ENCODE measurements at regions not wholly inside any gene's neighbourhood (a gene's known extent, or its start where the extent isn't known, plus 50 kb on each side); places are given as distances from the start of the nearest gene placed in this dataset.
"Not testable (repeated sequence)": the region's sequence is repeated elsewhere in the genome, so short reads cannot be mapped to it uniquely, and the experiment has no call there.

DNA sequence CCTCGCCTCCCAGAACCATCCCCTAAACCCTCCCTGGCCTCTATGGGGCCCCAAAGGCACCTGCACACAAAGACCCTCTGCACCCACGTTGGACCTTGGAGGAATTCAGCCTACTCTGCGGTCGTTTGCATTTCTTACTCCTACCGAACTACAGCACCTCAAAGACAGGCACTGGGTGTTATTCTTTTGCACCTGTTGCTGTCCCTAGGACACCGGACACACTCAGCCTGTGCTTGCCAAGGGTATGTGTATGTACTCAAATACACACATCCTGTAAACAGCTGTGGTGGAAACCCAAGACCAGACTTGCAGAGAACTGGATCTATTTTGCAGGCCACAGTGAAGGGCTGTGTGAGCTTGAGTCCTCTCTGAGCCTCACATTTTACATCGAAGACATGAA is 122.1 kb downstream of the TNFRSF13B start:
- not testable (repeated sequence) for H3K79me2 ChIP-seq (ENCODE audit: control insufficient read depth, insufficient read depth, low read length, poor library complexity); H3K23ac ChIP-seq (ENCODE audit: low read length); H3K27ac ChIP-seq (ENCODE audit: low read depth, low read length); H3K14ac ChIP-seq (ENCODE audit: low read length); H3K4me1 ChIP-seq (ENCODE audit: control insufficient read depth in 1 of 2, insufficient read depth in 2 of 2, low read length in 2 of 2); H3K18ac ChIP-seq (ENCODE audit: low read length); H2AFZ ChIP-seq (ENCODE audit: insufficient read depth, low read length, poor library complexity); DNase-seq; H2BK120ac ChIP-seq (ENCODE audit: insufficient read depth, low read length, poor library complexity); H3K79me1 ChIP-seq (ENCODE audit: low read length); H3K9me3 ChIP-seq (ENCODE audit: insufficient read depth, low read depth, low read length); H3K4ac ChIP-seq (ENCODE audit: low read depth, low read length); H3K27me3 ChIP-seq (ENCODE audit: insufficient read depth, low read length); H2AK5ac ChIP-seq (ENCODE audit: low read length); H3K4me2 ChIP-seq (ENCODE audit: low read length); H4K91ac ChIP-seq (ENCODE audit: low read depth, low read length); H2BK12ac ChIP-seq (ENCODE audit: low read length); H3K36me3 ChIP-seq (ENCODE audit: control insufficient read depth in 1 of 2, insufficient read depth in 2 of 2, low read length in 2 of 2); H2BK5ac ChIP-seq (ENCODE audit: low read depth, low read length, poor library complexity); H3K4me3 ChIP-seq (ENCODE audit: low read depth, low read length); H4K8ac ChIP-seq (ENCODE audit: low read depth, low read length); H3K9ac ChIP-seq (ENCODE audit: low read length); H4K12ac ChIP-seq (ENCODE audit: low read depth, low read length)
- no CpG with 5 or more reads among the region's 7 CpGs for WGBS (ENCODE audit: extremely low coverage, insufficient coverage, insufficient read length)

GRCh38 chr17:16848997-16849396 is 122.9 kb downstream of the TNFRSF13B start:
- no CpG with 5 or more reads among the region's 14 CpGs for WGBS (ENCODE audit: extremely low coverage, insufficient coverage, insufficient read length)

DNA sequence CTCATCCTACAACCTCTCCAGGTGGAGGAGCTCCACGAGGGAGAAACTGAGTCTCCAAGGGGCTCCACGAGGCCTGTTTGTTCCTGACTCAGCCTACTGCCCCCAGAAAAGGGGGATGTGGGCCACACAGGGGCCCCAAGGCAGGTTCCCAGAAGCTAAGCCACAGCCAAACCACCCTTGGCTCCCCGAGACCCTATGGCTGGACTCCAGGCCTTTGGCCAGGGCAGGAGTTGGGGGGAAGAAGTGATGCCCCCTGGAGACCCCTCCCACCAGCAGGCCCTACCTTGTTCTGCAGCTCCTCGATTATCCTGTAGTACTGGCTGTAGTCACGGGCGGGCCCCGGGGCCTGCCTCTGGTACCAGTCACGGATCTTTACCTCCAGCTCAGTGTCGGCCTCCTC is 126.8 kb downstream of the TNFRSF13B start:
- not testable (repeated sequence) for H3K14ac ChIP-seq (ENCODE audit: low read length); H2BK5ac ChIP-seq (ENCODE audit: low read depth, low read length, poor library complexity); H3K79me2 ChIP-seq (ENCODE audit: control insufficient read depth, insufficient read depth, low read length, poor library complexity); H4K91ac ChIP-seq (ENCODE audit: low read depth, low read length); H3K4ac ChIP-seq (ENCODE audit: low read depth, low read length); H3K23ac ChIP-seq (ENCODE audit: low read length); H3K79me1 ChIP-seq (ENCODE audit: low read length); H3K9me3 ChIP-seq (ENCODE audit: insufficient read depth, low read depth, low read length); H2AK5ac ChIP-seq (ENCODE audit: low read length); H3K18ac ChIP-seq (ENCODE audit: low read length); H3K27me3 ChIP-seq (ENCODE audit: insufficient read depth, low read length); H3K4me3 ChIP-seq (ENCODE audit: low read depth, low read length); H4K8ac ChIP-seq (ENCODE audit: low read depth, low read length); H2AFZ ChIP-seq (ENCODE audit: insufficient read depth, low read length, poor library complexity); H3K4me2 ChIP-seq (ENCODE audit: low read length); H3K9ac ChIP-seq (ENCODE audit: low read length); DNase-seq; H2BK120ac ChIP-seq (ENCODE audit: insufficient read depth, low read length, poor library complexity); H3K27ac ChIP-seq (ENCODE audit: low read depth, low read length); H3K36me3 ChIP-seq (ENCODE audit: control insufficient read depth in 1 of 2, insufficient read depth in 2 of 2, low read length in 2 of 2); H4K12ac ChIP-seq (ENCODE audit: low read depth, low read length); H3K4me1 ChIP-seq (ENCODE audit: control insufficient read depth in 1 of 2, insufficient read depth in 2 of 2, low read length in 2 of 2); H2BK12ac ChIP-seq (ENCODE audit: low read length)
- no CpG with 5 or more reads among the region's 9 CpGs for WGBS (ENCODE audit: extremely low coverage, insufficient coverage, insufficient read length)

More at GRCh38 chr17:16848997-16849396, 122.9 kb downstream of the TNFRSF13B start:
- not testable (repeated sequence) for H3K9ac ChIP-seq (ENCODE audit: low read length); H2AK5ac ChIP-seq (ENCODE audit: low read length); H3K27ac ChIP-seq (ENCODE audit: low read depth, low read length); H2BK12ac ChIP-seq (ENCODE audit: low read length); H2AFZ ChIP-seq (ENCODE audit: insufficient read depth, low read length, poor library complexity); H2BK5ac ChIP-seq (ENCODE audit: low read depth, low read length, poor library complexity); H3K23ac ChIP-seq (ENCODE audit: low read length); H3K4me3 ChIP-seq (ENCODE audit: low read depth, low read length); H4K12ac ChIP-seq (ENCODE audit: low read depth, low read length); H3K36me3 ChIP-seq (ENCODE audit: control insufficient read depth in 1 of 2, insufficient read depth in 2 of 2, low read length in 2 of 2); H3K27me3 ChIP-seq (ENCODE audit: insufficient read depth, low read length); H3K14ac ChIP-seq (ENCODE audit: low read length); DNase-seq; H4K8ac ChIP-seq (ENCODE audit: low read depth, low read length); H3K79me2 ChIP-seq (ENCODE audit: control insufficient read depth, insufficient read depth, low read length, poor library complexity); H3K4me2 ChIP-seq (ENCODE audit: low read length); H3K4ac ChIP-seq (ENCODE audit: low read depth, low read length); H4K91ac ChIP-seq (ENCODE audit: low read depth, low read length); H3K79me1 ChIP-seq (ENCODE audit: low read length); H3K4me1 ChIP-seq (ENCODE audit: control insufficient read depth in 1 of 2, insufficient read depth in 2 of 2, low read length in 2 of 2); H3K18ac ChIP-seq (ENCODE audit: low read length); H3K9me3 ChIP-seq (ENCODE audit: insufficient read depth, low read depth, low read length); H2BK120ac ChIP-seq (ENCODE audit: insufficient read depth, low read length, poor library complexity)

DNA sequence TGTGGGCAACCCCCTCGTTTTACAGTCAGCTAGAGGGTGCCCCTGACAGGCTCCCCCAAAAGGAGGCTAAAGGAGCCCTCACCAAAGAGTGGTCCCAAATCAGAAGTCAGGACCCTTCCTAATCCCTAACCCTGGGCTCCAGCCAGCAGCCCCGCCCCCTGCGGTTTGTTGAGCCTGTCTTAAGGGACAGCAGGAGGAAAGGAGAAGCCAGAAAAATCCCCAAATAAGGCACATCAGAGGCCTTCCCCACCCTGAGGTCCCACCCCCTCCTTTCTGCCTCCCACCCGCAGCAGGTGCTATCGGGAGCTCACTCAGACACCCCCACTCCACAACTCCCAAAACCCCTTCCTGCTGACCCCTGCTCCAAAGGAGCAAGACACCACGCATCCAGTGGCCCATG is 127.2 kb downstream of the TNFRSF13B start:
- not testable (repeated sequence) for H3K36me3 ChIP-seq (ENCODE audit: control insufficient read depth in 1 of 2, insufficient read depth in 2 of 2, low read length in 2 of 2); H3K14ac ChIP-seq (ENCODE audit: low read length)

More for the DNA sequence above, 127.2 kb downstream of the TNFRSF13B start:
- H2BK5ac ChIP-seq (ENCODE audit: low read depth, low read length, poor library complexity); H3K79me2 ChIP-seq (ENCODE audit: control insufficient read depth, insufficient read depth, low read length, poor library complexity); H3K18ac ChIP-seq (ENCODE audit: low read length); DNase-seq; H4K12ac ChIP-seq (ENCODE audit: low read depth, low read length); H3K27ac ChIP-seq (ENCODE audit: low read depth, low read length); H2AK5ac ChIP-seq (ENCODE audit: low read length); H2BK12ac ChIP-seq (ENCODE audit: low read length); H3K4me1 ChIP-seq (ENCODE audit: control insufficient read depth in 1 of 2, insufficient read depth in 2 of 2, low read length in 2 of 2); H3K23ac ChIP-seq (ENCODE audit: low read length); H4K8ac ChIP-seq (ENCODE audit: low read depth, low read length); H3K4ac ChIP-seq (ENCODE audit: low read depth, low read length); H4K91ac ChIP-seq (ENCODE audit: low read depth, low read length); H3K9me3 ChIP-seq (ENCODE audit: insufficient read depth, low read depth, low read length); H3K4me3 ChIP-seq (ENCODE audit: low read depth, low read length); H3K9ac ChIP-seq (ENCODE audit: low read length); H2AFZ ChIP-seq (ENCODE audit: insufficient read depth, low read length, poor library complexity); H3K4me2 ChIP-seq (ENCODE audit: low read length); H2BK120ac ChIP-seq (ENCODE audit: insufficient read depth, low read length, poor library complexity); H3K79me1 ChIP-seq (ENCODE audit: low read length); H3K27me3 ChIP-seq (ENCODE audit: insufficient read depth, low read length): not testable (repeated sequence)
- WGBS (ENCODE audit: extremely low coverage, insufficient coverage, insufficient read length): no CpG with 5 or more reads among the region's 6 CpGs

Data from trophoblast cell (in vitro differentiated cells and primary cell).